Loucy (cell line): ENCODE measurements at regions not wholly inside any gene's neighbourhood (a gene's known extent, or its start where the extent isn't known, plus 50 kb on each side); places are given as distances from the start of the nearest gene placed in this dataset.

Experiments used
- H2AFZ ChIP-seq: fragments of 200-600 bp; sonication (generic); 2 replicates; pipeline ENCODE4 v1.6.0; 2016; ENCODE audit warnings: antibody characterized with exemption, mild to moderate bottlenecking, low read length, moderate library complexity
- H3F3A ChIP-seq: fragments of 200-600 bp; 2 replicates; pipeline ENCODE4 v1.6.0; 2016; ENCODE audit warnings: antibody characterized with exemption, low read depth, mild to moderate bottlenecking
- H3K27me3 ChIP-seq: fragments of 200-600 bp; sonication (generic); 2 replicates; pipeline ENCODE4 v1.6.1; 2014; ENCODE audit warnings: low read length, mild to moderate bottlenecking; ENCODE audit not compliant: insufficient read depth, poor library complexity, severe bottlenecking
- H3K36me3 ChIP-seq: fragments of 200-600 bp; sonication (generic); 2 replicates; pipeline ENCODE4 v1.6.1; 2016; ENCODE audit warnings: low read length; ENCODE audit not compliant: insufficient read depth
- H3K4me1 ChIP-seq: fragments of 200-600 bp; sonication (generic); 2 replicates; pipeline ENCODE4 v1.5.1; 2014; ENCODE audit warnings: low read length, mild to moderate bottlenecking; ENCODE audit not compliant: insufficient read depth, poor library complexity, severe bottlenecking
- H3K4me2 ChIP-seq: fragments of 200-600 bp; sonication (generic); 2 replicates; pipeline ENCODE4 v1.6.0; 2014; ENCODE audit warnings: antibody characterized with exemption, low read length, low read depth, mild to moderate bottlenecking; ENCODE audit not compliant: poor library complexity, severe bottlenecking
- H3K4me3 ChIP-seq: fragments of 200-600 bp; sonication (generic); 2 replicates; pipeline ENCODE4 v1.5.1; 2014; ENCODE audit warnings: low read length, mild to moderate bottlenecking, mixed read lengths; ENCODE audit not compliant: poor library complexity, severe bottlenecking
- H3K79me2 ChIP-seq: fragments of 200-600 bp; sonication (generic); 2 replicates; pipeline ENCODE4 v1.6.1; 2014; ENCODE audit warnings: low read length; ENCODE audit not compliant: insufficient read depth
- H3K9ac ChIP-seq: fragments of 200-600 bp; sonication (generic); 2 replicates; pipeline ENCODE4 v1.6.0; 2014; ENCODE audit warnings: mild to moderate bottlenecking, low read depth, low read length, moderate library complexity; ENCODE audit not compliant: poor library complexity, severe bottlenecking
- H3K9me2 ChIP-seq: fragments of 200-600 bp; sonication (generic); replicated peaks from 2 replicates; pipeline ENCODE4 v1.6.1; 2016; ENCODE audit warnings: low read depth, low read length, mixed read lengths
- H3K9me3 ChIP-seq: fragments of 200-600 bp; sonication (generic); 2 replicates; pipeline ENCODE4 v1.6.1; 2014; ENCODE audit warnings: mild to moderate bottlenecking, antibody characterized with exemption, low read length, low read depth; ENCODE audit not compliant: insufficient read depth
- H4K20me1 ChIP-seq: fragments of 200-600 bp; sonication (generic); 2 replicates; pipeline ENCODE4 v1.6.0; 2014; ENCODE audit warnings: antibody characterized with exemption, low read length, mild to moderate bottlenecking; ENCODE audit not compliant: insufficient read depth, poor library complexity, severe bottlenecking
- EZH2phosphoT487 ChIP-seq: fragments of 200-600 bp; IDR thresholded peaks from 2 replicates; pipeline ENCODE4 v1.6.1; 2018; ENCODE audit warnings: antibody characterized with exemption, mild to moderate bottlenecking, moderate library complexity, borderline replicate concordance
- TF ChIP-seq, protein P1 (sequence below): fragments of 200-600 bp; sonication (generic); conservative IDR thresholded peaks from 2 replicates; pipeline ENCODE4 v1.5.1; 2014; ENCODE audit warnings: mild to moderate bottlenecking, antibody characterized with exemption, low read length

- no peak overlapping the region for H3K9ac ChIP-seq
Observed at GRCh38 chr4:13722649-13723048, 95.1 kb upstream of the BOD1L1 start.

DNA sequence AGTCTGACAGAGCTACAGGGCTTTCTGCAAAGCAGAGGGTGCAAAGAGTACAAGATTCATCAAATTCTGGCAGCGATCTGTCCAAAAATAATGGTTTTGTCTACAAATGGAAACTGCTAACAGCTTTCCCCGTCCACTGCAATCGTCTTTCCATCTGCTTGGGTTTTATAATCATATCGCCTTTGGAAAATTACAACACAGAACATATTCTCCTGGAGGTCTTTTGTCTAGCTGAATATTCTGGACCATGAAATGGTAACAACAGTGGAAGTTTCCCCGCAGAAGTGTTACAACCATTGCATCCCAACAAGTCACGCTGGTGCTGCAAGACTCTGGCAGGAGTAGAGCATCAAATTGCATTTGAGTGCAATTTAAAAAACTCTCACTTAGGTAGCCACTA is 101.2 kb upstream of the BOD1L1 start:
- no peak overlapping the region for H3K9ac ChIP-seq
- H3K4me2 ChIP-seq = no peak overlapping the region
- H3K9me2 ChIP-seq = no peaks in the 10 kb centered on the region
- H3K4me3 ChIP-seq = no peak overlapping the region
- no peaks in the 10 kb centered on the region for H3K27me3 ChIP-seq
- no peaks in the 10 kb centered on the region for H3K36me3 ChIP-seq
- no peak overlapping the region for H2AFZ ChIP-seq
- H3F3A ChIP-seq = no peaks in the 10 kb centered on the region
- H3K9me3 ChIP-seq = no peaks in the 10 kb centered on the region
- H3K79me2 ChIP-seq = no peaks in the 10 kb centered on the region
- TF ChIP-seq, protein P1, sequence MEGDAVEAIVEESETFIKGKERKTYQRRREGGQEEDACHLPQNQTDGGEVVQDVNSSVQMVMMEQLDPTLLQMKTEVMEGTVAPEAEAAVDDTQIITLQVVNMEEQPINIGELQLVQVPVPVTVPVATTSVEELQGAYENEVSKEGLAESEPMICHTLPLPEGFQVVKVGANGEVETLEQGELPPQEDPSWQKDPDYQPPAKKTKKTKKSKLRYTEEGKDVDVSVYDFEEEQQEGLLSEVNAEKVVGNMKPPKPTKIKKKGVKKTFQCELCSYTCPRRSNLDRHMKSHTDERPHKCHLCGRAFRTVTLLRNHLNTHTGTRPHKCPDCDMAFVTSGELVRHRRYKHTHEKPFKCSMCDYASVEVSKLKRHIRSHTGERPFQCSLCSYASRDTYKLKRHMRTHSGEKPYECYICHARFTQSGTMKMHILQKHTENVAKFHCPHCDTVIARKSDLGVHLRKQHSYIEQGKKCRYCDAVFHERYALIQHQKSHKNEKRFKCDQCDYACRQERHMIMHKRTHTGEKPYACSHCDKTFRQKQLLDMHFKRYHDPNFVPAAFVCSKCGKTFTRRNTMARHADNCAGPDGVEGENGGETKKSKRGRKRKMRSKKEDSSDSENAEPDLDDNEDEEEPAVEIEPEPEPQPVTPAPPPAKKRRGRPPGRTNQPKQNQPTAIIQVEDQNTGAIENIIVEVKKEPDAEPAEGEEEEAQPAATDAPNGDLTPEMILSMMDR = no peak
- no peaks in the 10 kb centered on the region for H3K4me1 ChIP-seq
- H4K20me1 ChIP-seq = no peaks in the 10 kb centered on the region

More at GRCh38 chr4:13722649-13723048, 95.1 kb upstream of the BOD1L1 start:
- no peak overlapping the region for H3K4me3 ChIP-seq
- H3K36me3 ChIP-seq = no peaks in the 10 kb centered on the region
- no peaks in the 10 kb centered on the region for H3K79me2 ChIP-seq
- no peaks in the 10 kb centered on the region for H3F3A ChIP-seq
- no peak overlapping the region for H3K4me2 ChIP-seq
- no peaks in the 10 kb centered on the region for H4K20me1 ChIP-seq
- TF ChIP-seq, protein P1 = no peak
- TF ChIP-seq EZH2phosphoT487 = no peak
- no peaks in the 10 kb centered on the region for H3K27me3 ChIP-seq
- H3K9me3 ChIP-seq = no peaks in the 10 kb centered on the region
- no peak overlapping the region for H2AFZ ChIP-seq
- H3K4me1 ChIP-seq = no peaks in the 10 kb centered on the region
- no peaks in the 10 kb centered on the region for H3K9me2 ChIP-seq

- TF ChIP-seq, protein P1 = no peak
- no peak for TF ChIP-seq EZH2phosphoT487
- H3K9me3 ChIP-seq = no peaks in the 10 kb centered on the region
- no peaks in the 10 kb centered on the region for H3K27me3 ChIP-seq
- no peaks in the 10 kb centered on the region for H3K9me2 ChIP-seq
- no peaks in the 10 kb centered on the region for H4K20me1 ChIP-seq
- H3K4me3 ChIP-seq = no peak overlapping the region
- H3F3A ChIP-seq = no peaks in the 10 kb centered on the region
- no peak overlapping the region for H3K9ac ChIP-seq
- no peak overlapping the region for H3K4me2 ChIP-seq
- H3K36me3 ChIP-seq = no peaks in the 10 kb centered on the region
- no peaks in the 10 kb centered on the region for H3K79me2 ChIP-seq
- H2AFZ ChIP-seq = no peak overlapping the region
- H3K4me1 ChIP-seq = no peaks in the 10 kb centered on the region
Observed at GRCh38 chr4:13731019-13731418, 103.5 kb upstream of the BOD1L1 start.
